GM19238 (cell line): ENCODE measurements at regions not wholly inside any gene's neighbourhood (a gene's known extent, or its start where the extent isn't known, plus 50 kb on each side); places are given as distances from the start of the nearest gene placed in this dataset.

ENCODE experiments used
- DNase-seq: peaks from one replicate; pipeline ENCODE4 v3.0.0; 2011; ENCODE audit warnings: low spot score; ENCODE audit not compliant: insufficient read length

- DNase-seq: no peak
Observed at GRCh38 chr1:221829327-221830015, 87.6 kb upstream of the DUSP10 start.

GRCh38 chr1:221827307-221827642 lies 85.4 kb upstream of the DUSP10 start:
- no peak for DNase-seq

- DNase-seq: no peak
Observed at GRCh38 chr1:221824909-221825308, 83.0 kb upstream of the DUSP10 start.

- no peak for DNase-seq
Observed at GRCh38 chr1:221824025-221824424, 82.1 kb upstream of the DUSP10 start.

GRCh38 chr1:221823561-221823960 lies 81.7 kb upstream of the DUSP10 start:
- no peak for DNase-seq

- no peak for DNase-seq
Observed at GRCh38 chr1:221823149-221823548, 81.3 kb upstream of the DUSP10 start.

- no peak for DNase-seq
Observed at GRCh38 chr1:221822591-221822990, 80.7 kb upstream of the DUSP10 start.

- DNase-seq: no peak
Observed at GRCh38 chr1:221816899-221817298, 75.0 kb upstream of the DUSP10 start.

- no peak for DNase-seq
Observed at GRCh38 chr1:221815660-221816059, 73.8 kb upstream of the DUSP10 start.

GRCh38 chr1:221813887-221814286 lies 72.0 kb upstream of the DUSP10 start:
- no peak for DNase-seq

GRCh38 chr1:221812905-221813597 lies 71.2 kb upstream of the DUSP10 start:
- DNase-seq: no peak

- DNase-seq: no peak
Observed at GRCh38 chr1:221812088-221812752, 70.3 kb upstream of the DUSP10 start.

- DNase-seq: no peak
Observed at GRCh38 chr1:221810406-221810805, 68.5 kb upstream of the DUSP10 start.

- DNase-seq: no peak
Observed at GRCh38 chr1:221809091-221810029, 67.5 kb upstream of the DUSP10 start.

GRCh38 chr1:221806984-221807383 lies 65.1 kb upstream of the DUSP10 start:
- no peak for DNase-seq

- no peak for DNase-seq
Observed at GRCh38 chr1:221806236-221806635, 64.3 kb upstream of the DUSP10 start.

- DNase-seq: no peak
Observed at GRCh38 chr1:221805121-221805520, 63.2 kb upstream of the DUSP10 start.

- DNase-seq: no peak
Observed at GRCh38 chr1:221804303-221804702, 62.4 kb upstream of the DUSP10 start.

GRCh38 chr1:221801773-221802516 lies 60.1 kb upstream of the DUSP10 start:
- DNase-seq: no peak

- DNase-seq: no peak
Observed at GRCh38 chr1:221801251-221801661, 59.4 kb upstream of the DUSP10 start.

- DNase-seq: no peak
Observed at GRCh38 chr1:221800831-221801230, 58.9 kb upstream of the DUSP10 start.
